ENCODE measurements at regions not wholly inside any gene's neighbourhood (a gene's known extent, or its start where the extent isn't known, plus 50 kb on each side); places are given as distances from the start of the nearest gene placed in this dataset.

GRCh38 chr6:165886169-165886568 lies 223.1 kb upstream of the PDE10A start:
- no peak for TF ChIP-seq MAZ (IDR thresholded peaks at IDR 0.05; ENCODE audit: borderline replicate concordance, low read depth, low read length)
- no peak for TF ChIP-seq POLR2A (IDR thresholded peaks at IDR 0.05; ENCODE audit: low read depth, low read length)
- TF ChIP-seq CEBPB (IDR thresholded peaks at IDR 0.05; ENCODE audit: low read depth, low read length): no peak
